ENCODE measurements at regions not wholly inside any gene's neighbourhood (a gene's known extent, or its start where the extent isn't known, plus 50 kb on each side); places are given as distances from the start of the nearest gene placed in this dataset.
"Not testable (repeated sequence)": the region's sequence is repeated elsewhere in the genome, so short reads cannot be mapped to it uniquely, and the experiment has no call there.

DNA sequence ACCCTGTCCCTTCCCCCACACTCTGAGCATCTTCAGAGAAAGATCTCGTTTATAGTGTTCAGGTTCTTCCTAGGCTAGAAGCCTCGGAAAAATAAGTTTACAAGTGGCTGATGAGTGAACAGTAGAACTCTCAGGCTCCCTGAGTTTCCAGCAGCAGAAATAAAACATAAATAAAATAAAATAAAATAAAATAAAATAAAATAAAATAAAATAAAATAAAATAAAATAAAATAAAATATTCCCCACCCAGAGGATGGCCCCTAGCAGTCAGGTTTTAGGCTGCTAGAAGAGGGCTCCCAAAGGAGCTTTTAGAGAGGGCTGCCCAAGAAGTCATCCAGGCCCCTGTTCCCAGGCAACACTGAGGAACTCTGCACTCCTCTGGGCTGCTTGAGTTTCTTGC, 55.1 kb downstream of the KCNC4 start:
- 86 to 96% (median 88%) methylated on average over 2 of the region's 2 CpGs for WGBS, 5 donors
- Histone ChIP-seq H3K4me3 (no peak overlapping the region), H3K4me1 (peaks cover 0 to 36% (median 9%) of the 10 kb centered on the region in 6 donors), H3K9me3 (no peaks in the 10 kb centered on the region), H3K27ac (no peak overlapping the region), H3K36me3 (no peaks in the 10 kb centered on the region), H3K27me3 (replicated peaks in 1 of 7) (no peaks in the 10 kb centered on the region)
- TF ChIP-seq POLR2A (IDR thresholded peaks at IDR 0.05) (no peak), CTCF (IDR thresholded peaks at IDR 0.05 in 8 of 11, conservative IDR thresholded peaks at IDR 0.05 in 3 of 11) (no peak), POLR2AphosphoS5 (IDR thresholded peaks at IDR 0.05) (no peak)
- intact Hi-C loops (cut with DNase I; ENCODE audit: low total_unique reads): no loop called here
- DNase-seq: no peak

GRCh38 chr1:110266834-110267233, 56.7 kb downstream of the KCNC4 start:
- TF ChIP-seq POLR2A (IDR thresholded peaks at IDR 0.05): no peak
- TF ChIP-seq POLR2AphosphoS5 (IDR thresholded peaks at IDR 0.05): no peak
- TF ChIP-seq CTCF (IDR thresholded peaks at IDR 0.05 in 8 of 11, conservative IDR thresholded peaks at IDR 0.05 in 3 of 11): no peak
- WGBS, 5 donors: 82 to 97% (median 95%) methylated on average over 4 of the region's 4 CpGs

GRCh38 chr1:110267260-110267659, 57.1 kb downstream of the KCNC4 start:
- intact Hi-C loops (cut with DNase I; ENCODE audit: low total_unique reads): no loop called here
- H3K4me3 ChIP-seq: no peak overlapping the region
- no peak overlapping the region for H3K27ac ChIP-seq
- DNase-seq: no peak
- no peaks in the 10 kb centered on the region for H3K9me3 ChIP-seq
- H3K36me3 ChIP-seq: no peaks in the 10 kb centered on the region
- H3K27me3 ChIP-seq (replicated peaks in 1 of 7): no peaks in the 10 kb centered on the region
- H3K4me1 ChIP-seq: peaks cover 0 to 32% (median 8%) of the 10 kb centered on the region in 6 donors
- TF ChIP-seq CTCF (IDR thresholded peaks at IDR 0.05 in 8 of 11, conservative IDR thresholded peaks at IDR 0.05 in 3 of 11): no peak
- no peak for TF ChIP-seq POLR2A (IDR thresholded peaks at IDR 0.05)
- TF ChIP-seq POLR2AphosphoS5 (IDR thresholded peaks at IDR 0.05): no peak
- WGBS, 5 donors: 82 to 92% (median 87%) methylated on average over 7 of the region's 7 CpGs

More at GRCh38 chr1:110266834-110267233, 56.7 kb downstream of the KCNC4 start:
- H3K9me3 ChIP-seq: no peaks in the 10 kb centered on the region
- no peak overlapping the region for H3K27ac ChIP-seq
- H3K36me3 ChIP-seq: no peaks in the 10 kb centered on the region
- DNase-seq: no peak
- no peak overlapping the region for H3K4me3 ChIP-seq
- H3K27me3 ChIP-seq (replicated peaks in 1 of 7): no peaks in the 10 kb centered on the region
- intact Hi-C loops (cut with DNase I; ENCODE audit: low total_unique reads): no loop called here
- peaks cover 0 to 34% (median 8%) of the 10 kb centered on the region in 6 donors for H3K4me1 ChIP-seq

GRCh38 chr1:110272045-110272444, 61.9 kb downstream of the KCNC4 start:
- H3K36me3 ChIP-seq: no peaks in the 10 kb centered on the region
- intact Hi-C loops (cut with DNase I; ENCODE audit: low total_unique reads): no loop called here
- H3K27me3 ChIP-seq (replicated peaks in 1 of 7): no peaks in the 10 kb centered on the region
- peaks cover 0 to 11% (median 3%) of the 10 kb centered on the region in 6 donors for H3K4me1 ChIP-seq
- TF ChIP-seq POLR2A (IDR thresholded peaks at IDR 0.05) (no peak), POLR2AphosphoS5 (IDR thresholded peaks at IDR 0.05) (no peak), CTCF (IDR thresholded peaks at IDR 0.05 in 8 of 11, conservative IDR thresholded peaks at IDR 0.05 in 3 of 11) (no peak)
- H3K4me3 ChIP-seq: no peak overlapping the region
- no peaks in the 10 kb centered on the region for H3K9me3 ChIP-seq
- DNase-seq: no peak
- no peak overlapping the region for H3K27ac ChIP-seq

- intact Hi-C loops (cut with DNase I; ENCODE audit: low total_unique reads); H3K4me1 ChIP-seq: not testable (repeated sequence)
- 28 to 42% (median 37%) methylated on average over 2 of the region's 2 CpGs for WGBS, 5 donors
Measured at GRCh38 chr1:110273832-110274231, 63.7 kb downstream of the KCNC4 start.

More at GRCh38 chr1:110273832-110274231, 63.7 kb downstream of the KCNC4 start:
- not testable (repeated sequence) for DNase-seq; H3K27me3 ChIP-seq (replicated peaks in 1 of 7); H3K36me3 ChIP-seq; H3K9me3 ChIP-seq; H3K4me3 ChIP-seq; H3K27ac ChIP-seq
